BJ (cell line): ENCODE measurements at regions not wholly inside any gene's neighbourhood (a gene's known extent, or its start where the extent isn't known, plus 50 kb on each side); places are given as distances from the start of the nearest gene placed in this dataset.

ENCODE experiments used
- CTCF ChIA-PET: fragments of 350-600 bp; formaldehyde crosslinking; extraction: SDS; loops from one replicate; lab custom pipeline; 2021; ENCODE audit warnings: antibody characterized with exemption, inconsistent platforms; lab: Yijun Ruan, JAX
- POLR2A ChIA-PET: fragments of 300-600 bp; sonication (Branson Sonifier 250); formaldehyde crosslinking; extraction: SDS; loops from one replicate; lab custom pipeline; 2021; ENCODE audit warnings: antibody characterized with exemption; lab: Charles Lee
- DNase-seq: peaks from one replicate; pipeline ENCODE4 v3.0.0-alpha.2; 2011; ENCODE audit warnings: low read depth
- H3K27me3 ChIP-seq: 2 replicates; pipeline ENCODE4 v1.6.0; 2011; ENCODE audit warnings: low read length; ENCODE audit not compliant: control insufficient read depth, insufficient read depth
- H3K36me3 ChIP-seq: 2 replicates; pipeline ENCODE4 v1.5.1; 2011; ENCODE audit warnings: low read length; ENCODE audit not compliant: control insufficient read depth, insufficient read depth
- H3K4me3 ChIP-seq: 2 replicates; pipeline ENCODE4 v1.5.1; 2011; ENCODE audit warnings: low read depth, mild to moderate bottlenecking, control low read depth, low read length
- CTCF ChIP-seq: IDR thresholded peaks from 2 replicates; pipeline ENCODE4 v1.5.1; 2011; ENCODE audit warnings: low read depth, mild to moderate bottlenecking, control low read depth, inconsistent platforms, low read length, moderate library complexity; ENCODE audit not compliant: insufficient read depth

- CTCF ChIA-PET = no interaction called here
- no peaks in the 10 kb centered on the region for H3K27me3 ChIP-seq
- H3K36me3 ChIP-seq = no peaks in the 10 kb centered on the region
- H3K4me3 ChIP-seq = no peak overlapping the region
- DNase-seq = no peak
- no peak for TF ChIP-seq CTCF
- POLR2A ChIA-PET = no interaction called here
Measured at GRCh38 chr1:71324671-71325267, 243.9 kb upstream of the ZRANB2 start.

GRCh38 chr1:71312545-71312944, 231.7 kb upstream of the ZRANB2 start:
- no peak for DNase-seq
- no peak overlapping the region for H3K4me3 ChIP-seq

GRCh38 chr1:71311376-71311775, 230.5 kb upstream of the ZRANB2 start:
- no peaks in the 10 kb centered on the region for H3K36me3 ChIP-seq
- DNase-seq = peak; percentile 5
- no peak overlapping the region for H3K4me3 ChIP-seq
- TF ChIP-seq CTCF = no peak
- ChIA-PET POLR2A (no interaction called here), CTCF (no interaction called here)
- H3K27me3 ChIP-seq = no peaks in the 10 kb centered on the region

More at GRCh38 chr1:71312545-71312944, 231.7 kb upstream of the ZRANB2 start:
- POLR2A ChIA-PET = no interaction called here
- Histone ChIP-seq H3K36me3 (no peaks in the 10 kb centered on the region), H3K27me3 (no peaks in the 10 kb centered on the region)
- no peak for TF ChIP-seq CTCF
- CTCF ChIA-PET = no interaction called here

DNA sequence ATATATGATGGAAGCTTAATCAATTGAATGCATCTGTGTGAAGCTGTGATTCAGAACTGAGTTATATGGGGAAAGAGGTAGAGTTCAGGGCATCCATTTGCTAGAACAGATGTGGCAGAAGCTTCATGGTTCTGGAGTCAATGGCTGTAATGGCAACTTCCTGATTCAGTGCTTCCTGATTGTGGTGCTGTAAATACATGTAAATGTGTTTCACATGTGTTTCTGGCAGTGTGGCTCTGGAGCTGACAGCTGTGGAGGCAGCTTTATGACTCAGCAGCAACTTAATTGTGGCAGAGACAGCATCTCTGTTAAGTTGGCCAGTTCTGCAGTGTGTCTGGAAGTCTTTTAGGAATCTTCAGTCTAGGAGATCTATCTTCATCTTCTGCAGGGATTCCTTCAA, 226.6 kb upstream of the ZRANB2 start:
- no peaks in the 10 kb centered on the region for H3K36me3 ChIP-seq
- ChIA-PET CTCF (no interaction called here), POLR2A (no interaction called here)
- no peaks in the 10 kb centered on the region for H3K27me3 ChIP-seq
- TF ChIP-seq CTCF = no peak
- peak; percentile 37 for DNase-seq
- no peak overlapping the region for H3K4me3 ChIP-seq

- no peak for DNase-seq
- POLR2A ChIA-PET = no interaction called here
Measured at GRCh38 chr1:71304125-71304524, 223.3 kb upstream of the ZRANB2 start.

More at GRCh38 chr1:71304125-71304524, 223.3 kb upstream of the ZRANB2 start:
- Histone ChIP-seq H3K36me3 (no peaks in the 10 kb centered on the region), H3K4me3 (no peak overlapping the region), H3K27me3 (no peaks in the 10 kb centered on the region)
- no peak for TF ChIP-seq CTCF
- CTCF ChIA-PET = no interaction called here
